Epithelial cell of esophagus (primary cell): ENCODE measurements at regions not wholly inside any gene's neighbourhood (a gene's known extent, or its start where the extent isn't known, plus 50 kb on each side); places are given as distances from the start of the nearest gene placed in this dataset.

ENCODE experiments used
- DNase-seq: peaks from one replicate; pipeline ENCODE4 v3.0.0; 2010; ENCODE audit warnings: low read depth
- H3K4me3 ChIP-seq: 2 replicates; pipeline ENCODE4 v1.5.1; 2011; ENCODE audit warnings: mild to moderate bottlenecking, low read length, control low read depth
- TF ChIP-seq, protein P1 (sequence below): IDR thresholded peaks from 2 replicates; pipeline ENCODE4 v1.5.1; 2011; ENCODE audit warnings: low read depth, mild to moderate bottlenecking, low read length, control low read depth, inconsistent platforms; ENCODE audit not compliant: insufficient read depth; ENCODE audit errors: missing control alignments

DNA sequence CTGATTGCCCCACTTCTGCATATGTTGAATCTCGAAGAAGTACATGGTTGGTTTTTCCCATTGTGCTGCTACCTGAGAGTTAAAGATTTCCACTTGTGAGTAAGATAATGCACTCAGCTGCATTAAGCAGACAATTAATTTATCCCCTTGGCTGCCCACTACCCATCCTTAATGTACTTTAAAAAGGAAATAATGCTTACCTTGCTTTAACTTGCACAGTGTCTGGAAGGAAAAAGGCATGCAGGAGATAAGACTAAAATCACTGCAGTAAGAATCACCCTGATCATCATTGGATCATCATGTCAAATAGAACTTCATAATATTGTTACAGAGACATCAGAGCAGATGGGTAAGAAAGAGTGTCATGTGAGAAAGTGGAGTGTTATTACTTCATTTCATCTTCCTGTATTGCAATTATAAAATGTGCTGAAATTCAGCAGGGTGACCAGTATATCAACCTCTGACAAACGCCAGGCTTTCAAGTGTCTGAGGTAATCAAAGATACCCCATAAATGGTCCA is 207.3 kb upstream of the PIK3C3 start:
- DNase-seq, result no peak
- H3K4me3 ChIP-seq, result no peak overlapping the region
- TF ChIP-seq, protein P1, sequence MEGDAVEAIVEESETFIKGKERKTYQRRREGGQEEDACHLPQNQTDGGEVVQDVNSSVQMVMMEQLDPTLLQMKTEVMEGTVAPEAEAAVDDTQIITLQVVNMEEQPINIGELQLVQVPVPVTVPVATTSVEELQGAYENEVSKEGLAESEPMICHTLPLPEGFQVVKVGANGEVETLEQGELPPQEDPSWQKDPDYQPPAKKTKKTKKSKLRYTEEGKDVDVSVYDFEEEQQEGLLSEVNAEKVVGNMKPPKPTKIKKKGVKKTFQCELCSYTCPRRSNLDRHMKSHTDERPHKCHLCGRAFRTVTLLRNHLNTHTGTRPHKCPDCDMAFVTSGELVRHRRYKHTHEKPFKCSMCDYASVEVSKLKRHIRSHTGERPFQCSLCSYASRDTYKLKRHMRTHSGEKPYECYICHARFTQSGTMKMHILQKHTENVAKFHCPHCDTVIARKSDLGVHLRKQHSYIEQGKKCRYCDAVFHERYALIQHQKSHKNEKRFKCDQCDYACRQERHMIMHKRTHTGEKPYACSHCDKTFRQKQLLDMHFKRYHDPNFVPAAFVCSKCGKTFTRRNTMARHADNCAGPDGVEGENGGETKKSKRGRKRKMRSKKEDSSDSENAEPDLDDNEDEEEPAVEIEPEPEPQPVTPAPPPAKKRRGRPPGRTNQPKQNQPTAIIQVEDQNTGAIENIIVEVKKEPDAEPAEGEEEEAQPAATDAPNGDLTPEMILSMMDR, result no peak

DNA sequence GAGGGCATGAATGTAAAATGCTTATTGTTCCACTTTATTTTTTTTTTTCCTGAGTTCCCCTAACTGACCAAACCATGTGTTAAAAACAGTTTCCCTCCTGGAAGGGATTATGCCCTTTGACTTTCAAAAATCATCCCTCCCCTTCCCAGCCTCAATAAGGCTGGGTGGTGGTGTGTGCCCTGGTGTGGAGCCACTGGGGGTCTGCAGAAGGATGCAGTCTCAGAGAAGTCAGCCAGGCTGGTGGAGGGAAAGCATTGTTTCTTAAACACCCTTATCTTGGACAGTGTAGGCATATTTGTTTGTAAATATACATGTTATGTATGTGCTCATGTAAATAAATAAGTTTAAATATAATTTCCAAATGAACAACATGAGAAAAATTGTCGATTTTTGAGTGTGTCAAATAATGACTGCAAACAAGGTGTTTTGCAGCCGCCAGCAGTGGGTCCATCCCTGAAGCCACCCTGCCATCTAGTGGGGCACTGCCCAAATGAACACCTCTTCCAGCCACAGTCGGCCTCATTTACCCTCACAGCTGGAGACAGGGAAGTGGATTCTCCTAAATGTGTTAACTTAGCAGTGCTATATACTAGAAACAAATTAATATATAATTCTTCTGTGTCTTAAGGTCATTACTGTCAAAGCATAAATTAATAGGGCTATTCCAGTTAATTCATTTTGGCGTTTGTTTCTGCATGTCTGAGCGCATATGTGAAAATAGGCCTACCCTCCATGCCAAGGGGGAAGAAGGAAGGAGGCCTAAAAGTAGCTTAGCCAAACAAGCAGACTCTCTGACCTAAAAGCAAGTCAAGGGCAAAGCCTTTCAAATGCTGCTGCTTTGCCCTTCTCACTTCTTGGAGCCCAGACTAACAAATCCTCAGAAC is 209.6 kb upstream of the PIK3C3 start:
- DNase-seq, result peak; percentile 67
- TF ChIP-seq, protein P1, result peak; percentile 88
- no peak overlapping the region for H3K4me3 ChIP-seq

DNA sequence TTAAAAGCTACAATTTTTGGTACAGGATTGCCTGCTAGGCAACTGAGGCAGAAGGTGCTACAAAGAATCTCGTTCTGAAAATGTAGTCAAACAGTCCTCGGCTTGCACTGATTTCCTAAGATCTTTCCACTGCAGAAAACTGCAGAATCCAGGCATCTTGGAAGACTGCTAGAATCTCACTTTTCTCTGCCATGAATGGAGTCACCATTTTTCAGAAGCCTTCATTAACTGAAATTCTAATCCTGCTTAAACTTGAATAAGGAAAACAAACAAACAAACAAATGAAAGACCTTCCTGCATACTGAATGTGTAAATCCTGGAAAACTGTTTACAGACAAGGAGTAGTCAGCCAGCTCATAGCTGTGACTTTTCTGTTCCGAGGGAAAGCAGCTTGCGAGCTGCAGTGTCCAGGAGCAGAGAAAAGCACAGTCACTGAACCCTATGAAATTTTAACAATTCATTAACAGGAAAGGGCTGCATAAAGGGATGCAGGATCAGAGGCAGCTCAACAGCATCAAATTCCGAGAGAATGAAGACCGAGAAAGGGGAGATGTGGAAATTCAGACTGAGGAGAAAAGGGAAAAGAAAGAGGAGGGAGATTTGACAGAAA is 210.5 kb upstream of the PIK3C3 start:
- TF ChIP-seq, protein P1, result no peak
- DNase-seq, result no peak

DNA sequence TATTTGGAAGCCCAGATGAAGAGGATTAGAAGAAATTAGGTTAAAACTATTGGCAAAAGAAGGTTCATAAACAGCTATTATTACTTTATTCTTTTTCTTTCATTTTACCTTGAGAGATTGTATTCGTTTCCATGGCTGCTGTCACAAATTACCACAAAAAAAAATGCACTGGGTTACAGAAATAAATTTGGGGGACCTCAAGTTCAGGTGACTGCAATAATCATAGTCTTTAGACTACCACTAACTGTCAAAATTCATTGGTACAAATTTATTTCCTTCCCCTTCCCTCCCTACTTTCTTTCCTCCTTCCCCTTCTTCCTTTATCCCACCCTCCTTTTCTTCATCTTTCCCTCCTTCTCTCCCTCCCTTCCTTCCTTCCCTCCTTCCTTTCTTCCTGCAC is 217.8 kb upstream of the PIK3C3 start:
- H3K4me3 ChIP-seq, result no peak overlapping the region
- TF ChIP-seq, protein P1, result no peak
- DNase-seq, result no peak

More for the DNA sequence above, 210.5 kb upstream of the PIK3C3 start:
- no peak overlapping the region for H3K4me3 ChIP-seq

DNA sequence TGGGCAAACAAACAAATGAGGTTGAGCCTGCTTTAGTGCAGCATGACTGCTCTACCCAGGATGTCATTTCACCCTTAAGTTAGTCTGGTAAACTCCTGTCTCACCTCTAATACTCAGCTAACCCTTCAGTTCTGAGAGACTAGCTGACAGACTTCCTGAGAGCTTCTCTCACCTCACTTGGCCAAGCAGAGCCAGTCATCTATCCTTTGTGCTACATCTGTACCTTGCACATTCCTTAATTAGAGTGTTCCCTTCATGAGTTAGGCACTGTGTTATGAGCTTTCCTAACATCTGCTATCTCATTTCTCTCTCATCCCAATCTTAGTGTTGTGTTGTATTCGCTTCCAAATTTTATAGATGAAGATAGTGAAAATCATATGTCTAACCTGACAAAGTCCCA is 220.1 kb upstream of the PIK3C3 start:
- TF ChIP-seq, protein P1, result no peak
- no peak for DNase-seq
- H3K4me3 ChIP-seq, result no peak overlapping the region

DNA sequence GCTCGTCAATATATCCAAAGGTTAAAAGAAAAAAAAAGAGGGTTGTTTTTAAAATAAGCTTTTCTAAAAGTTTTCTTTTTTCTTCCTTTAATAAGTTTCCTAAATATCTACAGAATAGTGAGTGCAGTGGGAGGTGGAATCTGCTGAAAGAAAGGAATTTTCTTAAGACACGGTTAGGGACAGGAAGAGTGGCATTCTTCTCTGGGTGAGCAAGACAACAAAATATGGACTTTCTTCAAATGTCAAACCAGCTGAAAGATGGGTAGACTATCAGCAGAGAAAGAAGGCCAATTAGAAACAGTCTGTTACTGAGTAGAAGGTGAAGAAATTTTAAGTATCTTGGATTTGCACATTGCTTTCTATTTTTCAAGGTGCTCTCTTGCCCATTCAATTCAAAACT is 222.7 kb upstream of the PIK3C3 start:
- TF ChIP-seq, protein P1, result no peak

More for the DNA sequence above, 222.7 kb upstream of the PIK3C3 start:
- DNase-seq, result no peak
- no peak overlapping the region for H3K4me3 ChIP-seq
